ENCODE measurements at regions not wholly inside any gene's neighbourhood (a gene's known extent, or its start where the extent isn't known, plus 50 kb on each side); places are given as distances from the start of the nearest gene placed in this dataset.

DNA sequence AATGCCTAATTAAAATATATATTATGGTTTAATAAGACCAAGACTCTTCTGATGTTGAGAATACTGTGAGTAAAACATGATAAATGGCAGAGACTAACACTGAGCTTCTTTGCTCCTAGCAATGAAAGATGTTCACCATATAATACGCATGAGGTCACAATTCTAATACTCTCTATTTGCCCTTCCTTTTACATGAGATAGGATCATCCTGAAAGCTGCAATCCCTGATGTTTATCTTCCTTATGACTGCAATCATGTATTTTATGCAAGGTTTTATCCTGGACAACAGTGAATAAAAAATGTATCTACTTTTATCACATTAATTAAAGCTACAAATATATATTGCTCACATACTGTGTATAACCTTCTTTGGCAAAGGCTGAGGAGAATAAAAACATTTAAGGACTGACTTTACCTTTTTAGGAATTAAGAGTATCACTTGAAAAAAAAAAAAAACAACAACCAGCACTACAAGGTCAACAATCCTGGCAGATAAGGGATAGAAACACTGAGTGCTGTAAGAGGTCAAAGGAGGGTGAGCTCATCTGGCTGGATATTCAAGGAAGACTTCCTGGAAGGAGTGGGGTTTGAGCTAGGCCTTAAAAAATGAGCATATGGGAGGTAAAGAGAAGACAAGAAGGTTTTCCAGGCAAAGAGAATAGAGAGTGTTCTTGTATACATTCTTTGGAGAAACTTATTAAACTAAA, 99.9 kb downstream of the AREG start:
- TF ChIP-seq YY1 (IDR thresholded peaks at IDR 0.05; ENCODE audit: insufficient read depth, insufficient read length) (no peak), ZNF274 (IDR thresholded peaks at IDR 0.05; ENCODE audit: low read depth, low read length) (no peak), SUZ12 (IDR thresholded peaks at IDR 0.05; ENCODE audit: extremely low read depth, insufficient read depth, insufficient read length) (no peak)

All from NT2/D1 (cell line).